GM12878 (cell line): ENCODE measurements at regions not wholly inside any gene's neighbourhood (a gene's known extent, or its start where the extent isn't known, plus 50 kb on each side); places are given as distances from the start of the nearest gene placed in this dataset.

Experiments
- ATAC-seq: fragments of 200-7000 bp; cut with Tn5 transposase; 3 replicates; pipeline ENCODE4 v1.9.1; 2020; ENCODE audit warnings: mild to moderate bottlenecking, moderate library complexity
- BruUV-seq: library from RNA; stranded (reverse); fragments of 400-500 nt; replicated peaks from 2 replicates; lab custom pipeline; 2021; lab: Mats Ljungman, UMichigan
- CTCF ChIA-PET: fragments of 300-600 bp; sonication (Branson Sonifier 250); formaldehyde crosslinking; extraction: SDS; loops from one replicate; lab custom pipeline; 2021; ENCODE audit warnings: inconsistent platforms; lab: Yijun Ruan, JAX
- POLR2A ChIA-PET: fragments of 350-600 bp; formaldehyde crosslinking; extraction: SDS; loops from one replicate; lab custom pipeline; 2021; ENCODE audit warnings: inconsistent platforms; lab: Charles Lee
- RAD21 ChIA-PET: fragments of 300-600 bp; sonication (Branson Sonifier 250); formaldehyde crosslinking; loops from one replicate; lab custom pipeline; 2023; ENCODE audit warnings: antibody characterized with exemption; ENCODE audit not compliant: unreplicated experiment; lab: Charles Lee
- SMC1A ChIA-PET: fragments of 300-600 bp; sonication (Branson Sonifier 250); formaldehyde crosslinking; loops from one replicate; lab custom pipeline; 2023; ENCODE audit not compliant: unreplicated experiment, uncharacterized antibody; lab: Charles Lee
- DNase-seq: peaks from one replicate; pipeline ENCODE4 v3.0.0-alpha.2; 2011; ENCODE audit warnings: low read depth, low spot score
- FAIRE-seq: peaks from 3 replicates; lab custom pipeline; 2011; peaks lifted over from hg19 to GRCh38; lab: Jason Lieb, UNC
- H2AFZ ChIP-seq: 2 replicates; pipeline ENCODE4 v1.6.0; 2011; ENCODE audit warnings: low read depth, low read length, control low read depth; ENCODE audit not compliant: control insufficient read depth
- H3K27ac ChIP-seq: 2 replicates; pipeline ENCODE4 v1.5.1; 2011; ENCODE audit warnings: control low read depth; ENCODE audit not compliant: control insufficient read depth, insufficient read depth
- H3K27me3 ChIP-seq, 2 experiments: replicated peaks in 1 of 2; 2 replicates each; pipeline versions ENCODE4 v1.6.0 to v1.6.1; 2011; ENCODE audit warnings: low read length in 1 of 2; ENCODE audit not compliant: control insufficient read depth in 2 of 2, insufficient read depth in 2 of 2
- H3K36me3 ChIP-seq, 2 experiments: 2 replicates each; pipeline ENCODE4 v1.5.1; 2011; ENCODE audit warnings: low read length in 1 of 2; ENCODE audit not compliant: control insufficient read depth in 2 of 2, insufficient read depth in 2 of 2
- H3K4me1 ChIP-seq: 2 replicates; pipeline ENCODE4 v1.6.1; 2011; ENCODE audit warnings: mild to moderate bottlenecking, low read length, moderate library complexity, mixed read lengths; ENCODE audit not compliant: control insufficient read depth, insufficient read depth
- H3K4me2 ChIP-seq: 2 replicates; pipeline ENCODE4 v1.6.0; 2011; ENCODE audit warnings: control low read depth; ENCODE audit not compliant: control insufficient read depth, insufficient read depth
- H3K4me3 ChIP-seq: fragments of 200-600 bp; sonication (generic); 2 replicates; pipeline ENCODE4 v1.5.1; 2016
- H3K79me2 ChIP-seq: 2 replicates; pipeline ENCODE4 v1.6.0; 2011; ENCODE audit warnings: low read length; ENCODE audit not compliant: control insufficient read depth, insufficient read depth
- H3K9ac ChIP-seq: 2 replicates; pipeline ENCODE4 v1.8.0; 2011; ENCODE audit warnings: low read length, control low read depth, mixed read lengths; ENCODE audit not compliant: control insufficient read depth, insufficient read depth
- H3K9me3 ChIP-seq: replicated peaks from 3 replicates; pipeline ENCODE4 v1.5.1; 2011; ENCODE audit warnings: mild to moderate bottlenecking, low read length; ENCODE audit not compliant: control insufficient read depth, insufficient read depth
- H4K20me1 ChIP-seq: 2 replicates; pipeline ENCODE4 v1.6.0; 2011; ENCODE audit not compliant: control insufficient read depth, insufficient read depth
- CREM ChIP-seq: IDR thresholded peaks from 2 replicates; pipeline ENCODE4 v1.6.1; 2014; ENCODE audit warnings: antibody characterized with exemption, low read depth
- HDAC6 ChIP-seq: fragments of 200-600 bp; sonication (generic); IDR thresholded peaks from one replicate; pipeline ENCODE4 v1.8.0; 2017; ENCODE audit warnings: antibody characterized with exemption; ENCODE audit not compliant: unreplicated experiment
- KAT2A ChIP-seq: conservative IDR thresholded peaks from 2 replicates; pipeline ENCODE4 v1.6.1; 2011; ENCODE audit warnings: low read depth, low read length; ENCODE audit not compliant: control insufficient read depth
- MTA3 ChIP-seq: IDR thresholded peaks from 2 replicates; pipeline ENCODE4 v1.6.1; 2012; ENCODE audit warnings: low read length, inconsistent platforms, borderline replicate concordance
- TBL1XR1 ChIP-seq: IDR thresholded peaks from 2 replicates; pipeline ENCODE4 v1.6.1; 2012; ENCODE audit warnings: low read depth, low read length, improper control_type of control experiment
- ZBED1 ChIP-seq: IDR thresholded peaks from 2 replicates; pipeline ENCODE4 v1.6.1; 2016; ENCODE audit warnings: borderline replicate concordance
- ZNF217 ChIP-seq: fragments of 450-650 bp; IDR thresholded peaks from 2 replicates; pipeline ENCODE4 v1.6.1; 2017; ENCODE audit warnings: antibody characterized with exemption, mild to moderate bottlenecking
- ZNF622 ChIP-seq: fragments of 450-650 bp; IDR thresholded peaks from 2 replicates; pipeline ENCODE4 v1.6.1; 2017; ENCODE audit warnings: mild to moderate bottlenecking, inconsistent platforms
- WGBS: methylation state at CpG from one replicate; pipeline ENCODE4 v1.1.6; 2016; ENCODE audit warnings: low lambda C conversion rate; ENCODE audit not compliant: insufficient replicate concordance, insufficient coverage; ENCODE audit errors: missing lambda C conversion rate; 5-methylcytosine and 5-hydroxymethylcytosine counted together
- in situ Hi-C: fragments of 300-500 bp; cut with MboI; formaldehyde crosslinking; loops from 9 replicates; pipeline ENCODE4 v1.14.3; 2018; ENCODE audit warnings: mixed read lengths
- intact Hi-C: fragments of 100-400 bp; cut with micrococcal nuclease; formaldehyde crosslinking; loops from one replicate; pipeline ENCODE4 v1.14.2; 2022; ENCODE audit not compliant: unreplicated experiment
- TF ChIP-seq, protein P1 (sequence below): fragments of 450-650 bp; IDR thresholded peaks from 2 replicates; pipeline ENCODE4 v1.6.1; 2016; ENCODE audit warnings: mild to moderate bottlenecking, moderate library complexity, borderline replicate concordance
- TF ChIP-seq, protein P2 (sequence below): fragments of 450-650 bp; IDR thresholded peaks from 2 replicates; pipeline ENCODE4 v1.6.1; 2014; ENCODE audit warnings: mild to moderate bottlenecking
- TF ChIP-seq, protein P3 (sequence below), 3 experiments: IDR thresholded peaks in 2 of 3; conservative IDR thresholded peaks in 1 of 3; 2 replicates each; pipeline ENCODE4 v1.5.1; 2011; ENCODE audit warnings: low read depth in 3 of 3, low read length in 3 of 3, mild to moderate bottlenecking in 3 of 3, control low read depth in 2 of 3, moderate library complexity in 2 of 3, inconsistent platforms in 1 of 3, mixed read lengths in 1 of 3; ENCODE audit not compliant: control insufficient read depth in 2 of 3, insufficient read depth in 1 of 3; ENCODE audit errors: extremely low read depth in 1 of 3
- TF ChIP-seq, protein P4 (sequence below): fragments of 450-650 bp; IDR thresholded peaks from 2 replicates; pipeline ENCODE4 v1.6.1; 2017; ENCODE audit warnings: mild to moderate bottlenecking, moderate library complexity

DNA sequence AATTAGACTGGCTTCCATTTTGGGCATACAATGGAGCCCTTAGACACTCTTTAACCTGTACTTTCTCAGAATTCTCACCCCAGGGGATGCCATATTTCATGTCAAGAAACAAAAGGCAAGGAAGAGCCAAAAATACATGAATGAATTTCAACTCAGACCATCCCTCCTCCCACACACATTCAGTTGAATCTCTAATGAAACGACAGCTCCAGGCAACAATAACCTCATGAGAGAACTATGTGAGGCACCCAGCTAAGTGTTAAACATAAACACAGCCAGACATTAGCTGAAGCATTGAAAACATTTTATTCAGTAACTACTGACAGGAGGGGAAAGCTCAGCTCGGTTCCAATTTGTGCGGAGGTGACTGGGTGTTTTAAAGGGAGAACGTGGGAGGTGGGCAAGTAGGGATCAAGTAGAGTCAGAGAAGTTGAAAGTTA, 1359.1 kb upstream of the CDH9 start:
- no TSS peak for BruUV-seq
- Histone ChIP-seq H3K9me3 (no peaks in the 10 kb centered on the region), H3K79me2 (no peaks in the 10 kb centered on the region), H4K20me1 (no peaks in the 10 kb centered on the region), H3K27ac (no peak overlapping the region), H3K4me3 (no peak overlapping the region), H3K36me3 (no peaks in the 10 kb centered on the region), H3K27me3 (no peaks in the 10 kb centered on the region), H3K9ac (no peak overlapping the region), H3K4me1 (no peaks in the 10 kb centered on the region), H2AFZ (no peak overlapping the region), H3K4me2 (no peak overlapping the region)
- no peak for FAIRE-seq
- intact Hi-C loops (no loop called here), in situ Hi-C loops (no loop called here)
- ChIA-PET SMC1A (interaction anchor here (1.5 kb wide), 1 partner anchor 11 kb away, joined by 10 read pairs; no protein-coding TSS in a partner anchor), RAD21 (no interaction called here), POLR2A (no interaction called here), CTCF (interaction anchor here (1.1 kb wide), 1 partner anchor 10 kb away, joined by 5 read pairs; no protein-coding TSS in a partner anchor)
- 7% methylated on average over 4 of the region's 4 CpGs for WGBS
- no peak for DNase-seq
- no peak for ATAC-seq
- no peak for TF ChIP-seq ZBED1
- no peak for TF ChIP-seq CREM
- TF ChIP-seq, protein P1, sequence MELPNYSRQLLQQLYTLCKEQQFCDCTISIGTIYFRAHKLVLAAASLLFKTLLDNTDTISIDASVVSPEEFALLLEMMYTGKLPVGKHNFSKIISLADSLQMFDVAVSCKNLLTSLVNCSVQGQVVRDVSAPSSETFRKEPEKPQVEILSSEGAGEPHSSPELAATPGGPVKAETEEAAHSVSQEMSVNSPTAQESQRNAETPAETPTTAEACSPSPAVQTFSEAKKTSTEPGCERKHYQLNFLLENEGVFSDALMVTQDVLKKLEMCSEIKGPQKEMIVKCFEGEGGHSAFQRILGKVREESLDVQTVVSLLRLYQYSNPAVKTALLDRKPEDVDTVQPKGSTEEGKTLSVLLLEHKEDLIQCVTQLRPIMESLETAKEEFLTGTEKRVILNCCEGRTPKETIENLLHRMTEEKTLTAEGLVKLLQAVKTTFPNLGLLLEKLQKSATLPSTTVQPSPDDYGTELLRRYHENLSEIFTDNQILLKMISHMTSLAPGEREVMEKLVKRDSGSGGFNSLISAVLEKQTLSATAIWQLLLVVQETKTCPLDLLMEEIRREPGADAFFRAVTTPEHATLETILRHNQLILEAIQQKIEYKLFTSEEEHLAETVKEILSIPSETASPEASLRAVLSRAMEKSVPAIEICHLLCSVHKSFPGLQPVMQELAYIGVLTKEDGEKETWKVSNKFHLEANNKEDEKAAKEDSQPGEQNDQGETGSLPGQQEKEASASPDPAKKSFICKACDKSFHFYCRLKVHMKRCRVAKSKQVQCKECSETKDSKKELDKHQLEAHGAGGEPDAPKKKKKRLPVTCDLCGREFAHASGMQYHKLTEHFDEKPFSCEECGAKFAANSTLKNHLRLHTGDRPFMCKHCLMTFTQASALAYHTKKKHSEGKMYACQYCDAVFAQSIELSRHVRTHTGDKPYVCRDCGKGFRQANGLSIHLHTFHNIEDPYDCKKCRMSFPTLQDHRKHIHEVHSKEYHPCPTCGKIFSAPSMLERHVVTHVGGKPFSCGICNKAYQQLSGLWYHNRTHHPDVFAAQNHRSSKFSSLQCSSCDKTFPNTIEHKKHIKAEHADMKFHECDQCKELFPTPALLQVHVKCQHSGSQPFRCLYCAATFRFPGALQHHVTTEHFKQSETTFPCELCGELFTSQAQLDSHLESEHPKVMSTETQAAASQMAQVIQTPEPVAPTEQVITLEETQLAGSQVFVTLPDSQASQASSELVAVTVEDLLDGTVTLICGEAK: no peak
- TF ChIP-seq, protein P2, sequence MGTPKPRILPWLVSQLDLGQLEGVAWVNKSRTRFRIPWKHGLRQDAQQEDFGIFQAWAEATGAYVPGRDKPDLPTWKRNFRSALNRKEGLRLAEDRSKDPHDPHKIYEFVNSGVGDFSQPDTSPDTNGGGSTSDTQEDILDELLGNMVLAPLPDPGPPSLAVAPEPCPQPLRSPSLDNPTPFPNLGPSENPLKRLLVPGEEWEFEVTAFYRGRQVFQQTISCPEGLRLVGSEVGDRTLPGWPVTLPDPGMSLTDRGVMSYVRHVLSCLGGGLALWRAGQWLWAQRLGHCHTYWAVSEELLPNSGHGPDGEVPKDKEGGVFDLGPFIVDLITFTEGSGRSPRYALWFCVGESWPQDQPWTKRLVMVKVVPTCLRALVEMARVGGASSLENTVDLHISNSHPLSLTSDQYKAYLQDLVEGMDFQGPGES: no peak
- TF ChIP-seq ZNF622: no peak
- no peak for TF ChIP-seq MTA3
- TF ChIP-seq HDAC6: no peak
- no peak for TF ChIP-seq TBL1XR1
- TF ChIP-seq ZNF217: no peak
- TF ChIP-seq KAT2A: no peak
- TF ChIP-seq, protein P3, sequence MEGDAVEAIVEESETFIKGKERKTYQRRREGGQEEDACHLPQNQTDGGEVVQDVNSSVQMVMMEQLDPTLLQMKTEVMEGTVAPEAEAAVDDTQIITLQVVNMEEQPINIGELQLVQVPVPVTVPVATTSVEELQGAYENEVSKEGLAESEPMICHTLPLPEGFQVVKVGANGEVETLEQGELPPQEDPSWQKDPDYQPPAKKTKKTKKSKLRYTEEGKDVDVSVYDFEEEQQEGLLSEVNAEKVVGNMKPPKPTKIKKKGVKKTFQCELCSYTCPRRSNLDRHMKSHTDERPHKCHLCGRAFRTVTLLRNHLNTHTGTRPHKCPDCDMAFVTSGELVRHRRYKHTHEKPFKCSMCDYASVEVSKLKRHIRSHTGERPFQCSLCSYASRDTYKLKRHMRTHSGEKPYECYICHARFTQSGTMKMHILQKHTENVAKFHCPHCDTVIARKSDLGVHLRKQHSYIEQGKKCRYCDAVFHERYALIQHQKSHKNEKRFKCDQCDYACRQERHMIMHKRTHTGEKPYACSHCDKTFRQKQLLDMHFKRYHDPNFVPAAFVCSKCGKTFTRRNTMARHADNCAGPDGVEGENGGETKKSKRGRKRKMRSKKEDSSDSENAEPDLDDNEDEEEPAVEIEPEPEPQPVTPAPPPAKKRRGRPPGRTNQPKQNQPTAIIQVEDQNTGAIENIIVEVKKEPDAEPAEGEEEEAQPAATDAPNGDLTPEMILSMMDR (IDR thresholded peaks at IDR 0.05 in 2 of 3, conservative IDR thresholded peaks at IDR 0.05 in 1 of 3; ENCODE audit: control insufficient read depth in 2 of 3, extremely low read depth in 1 of 3, insufficient read depth in 1 of 3, low read depth in 3 of 3, low read length in 3 of 3): no peak
- TF ChIP-seq, protein P4, sequence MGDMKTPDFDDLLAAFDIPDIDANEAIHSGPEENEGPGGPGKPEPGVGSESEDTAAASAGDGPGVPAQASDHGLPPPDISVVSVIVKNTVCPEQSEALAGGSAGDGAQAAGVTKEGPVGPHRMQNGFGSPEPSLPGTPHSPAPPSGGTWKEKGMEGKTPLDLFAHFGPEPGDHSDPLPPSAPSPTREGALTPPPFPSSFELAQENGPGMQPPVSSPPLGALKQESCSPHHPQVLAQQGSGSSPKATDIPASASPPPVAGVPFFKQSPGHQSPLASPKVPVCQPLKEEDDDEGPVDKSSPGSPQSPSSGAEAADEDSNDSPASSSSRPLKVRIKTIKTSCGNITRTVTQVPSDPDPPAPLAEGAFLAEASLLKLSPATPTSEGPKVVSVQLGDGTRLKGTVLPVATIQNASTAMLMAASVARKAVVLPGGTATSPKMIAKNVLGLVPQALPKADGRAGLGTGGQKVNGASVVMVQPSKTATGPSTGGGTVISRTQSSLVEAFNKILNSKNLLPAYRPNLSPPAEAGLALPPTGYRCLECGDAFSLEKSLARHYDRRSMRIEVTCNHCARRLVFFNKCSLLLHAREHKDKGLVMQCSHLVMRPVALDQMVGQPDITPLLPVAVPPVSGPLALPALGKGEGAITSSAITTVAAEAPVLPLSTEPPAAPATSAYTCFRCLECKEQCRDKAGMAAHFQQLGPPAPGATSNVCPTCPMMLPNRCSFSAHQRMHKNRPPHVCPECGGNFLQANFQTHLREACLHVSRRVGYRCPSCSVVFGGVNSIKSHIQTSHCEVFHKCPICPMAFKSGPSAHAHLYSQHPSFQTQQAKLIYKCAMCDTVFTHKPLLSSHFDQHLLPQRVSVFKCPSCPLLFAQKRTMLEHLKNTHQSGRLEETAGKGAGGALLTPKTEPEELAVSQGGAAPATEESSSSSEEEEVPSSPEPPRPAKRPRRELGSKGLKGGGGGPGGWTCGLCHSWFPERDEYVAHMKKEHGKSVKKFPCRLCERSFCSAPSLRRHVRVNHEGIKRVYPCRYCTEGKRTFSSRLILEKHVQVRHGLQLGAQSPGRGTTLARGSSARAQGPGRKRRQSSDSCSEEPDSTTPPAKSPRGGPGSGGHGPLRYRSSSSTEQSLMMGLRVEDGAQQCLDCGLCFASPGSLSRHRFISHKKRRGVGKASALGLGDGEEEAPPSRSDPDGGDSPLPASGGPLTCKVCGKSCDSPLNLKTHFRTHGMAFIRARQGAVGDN: no peak
- TF ChIP-seq, all 136 proteins: peak for 0
